ENCODE measurements at regions not wholly inside any gene's neighbourhood (a gene's known extent, or its start where the extent isn't known, plus 50 kb on each side); places are given as distances from the start of the nearest gene placed in this dataset.

DNA sequence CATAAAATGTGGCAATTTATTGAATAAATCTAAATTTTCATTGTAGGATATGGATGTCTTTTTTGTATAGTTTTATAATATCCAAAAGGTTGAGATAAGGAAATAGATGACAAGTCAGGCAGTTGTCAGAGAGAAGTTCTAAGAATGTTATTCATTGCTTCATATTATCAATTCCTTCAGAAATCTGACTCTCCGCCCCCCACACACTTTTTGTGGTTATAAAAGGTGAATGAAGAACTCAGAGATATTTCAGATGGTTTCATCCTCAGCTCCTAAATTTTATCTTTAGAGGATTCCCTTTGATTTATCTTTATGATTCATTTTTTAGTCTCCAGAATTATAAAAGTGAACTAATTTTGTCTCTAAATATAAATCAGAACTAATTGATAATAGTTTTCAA, 136.1 kb upstream of the NOX3 start:
- TF ChIP-seq CTCF (IDR thresholded peaks at IDR 0.05) (no peak), POLR2A (IDR thresholded peaks at IDR 0.05) (no peak)
